WTC11 (cell line): ENCODE measurements at regions not wholly inside any gene's neighbourhood (a gene's known extent, or its start where the extent isn't known, plus 50 kb on each side); places are given as distances from the start of the nearest gene placed in this dataset.

Experiments
- CREM ChIP-seq: sonication (generic); formaldehyde crosslinking; IDR thresholded peaks from 2 replicates; pipeline ENCODE4 v1.8.1; 2022; ENCODE audit warnings: mild to moderate bottlenecking, missing genetic modification reagents, moderate library complexity
- ETV6 ChIP-seq: sonication (generic); formaldehyde crosslinking; IDR thresholded peaks from 2 replicates; pipeline ENCODE4 v1.8.1; 2022; ENCODE audit warnings: mild to moderate bottlenecking, missing genetic modification reagents
- SP1 ChIP-seq: sonication (generic); formaldehyde crosslinking; conservative IDR thresholded peaks from 2 replicates; pipeline ENCODE4 v1.8.1; 2022; ENCODE audit warnings: missing genetic modification reagents
- USF2 ChIP-seq: sonication (generic); formaldehyde crosslinking; IDR thresholded peaks from 2 replicates; pipeline ENCODE4 v1.8.1; 2023; ENCODE audit warnings: mild to moderate bottlenecking, missing genetic modification reagents, moderate library complexity
- ZNF121 ChIP-seq: sonication (generic); formaldehyde crosslinking; IDR thresholded peaks from 2 replicates; pipeline ENCODE4 v1.8.0; 2023; ENCODE audit warnings: missing genetic modification reagents
- ZNF232 ChIP-seq: sonication (generic); formaldehyde crosslinking; IDR thresholded peaks from 2 replicates; pipeline ENCODE4 v1.8.0; 2022; ENCODE audit warnings: mild to moderate bottlenecking, missing genetic modification reagents
- TF ChIP-seq, protein P1 (sequence below): fragments of 250-450 bp; sonication (Bioruptor Pico); IDR thresholded peaks from 2 replicates; pipeline ENCODE4 v2.1.2; 2022; ENCODE audit warnings: mild to moderate bottlenecking, moderate library complexity
- TF ChIP-seq, protein P2 (sequence below): fragments of 200-600 bp; IDR thresholded peaks from 2 replicates; pipeline ENCODE4 v1.8.0; 2022; ENCODE audit warnings: antibody characterized with exemption

DNA sequence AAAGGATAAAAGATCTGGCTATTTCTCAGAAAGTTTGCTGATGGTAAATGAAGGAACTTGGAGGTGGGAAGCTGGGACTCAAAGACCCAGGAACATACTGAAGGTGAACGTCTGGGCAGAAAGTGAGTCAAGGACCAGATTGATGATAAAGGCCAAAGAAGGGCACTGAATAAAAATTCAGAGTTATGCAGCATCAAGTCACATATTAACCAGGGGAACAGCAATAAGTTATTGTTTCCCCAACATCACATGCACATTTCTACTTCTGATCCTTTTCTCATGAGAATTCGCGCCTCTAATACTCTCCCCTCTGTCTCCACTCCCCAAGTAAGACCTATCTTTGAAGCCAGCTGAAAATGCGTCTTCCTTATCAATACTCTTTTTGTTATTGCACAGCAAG, 71.8 kb upstream of the SLC35F4 start:
- TF ChIP-seq SP1 (CRISPR knock-in tag) (no peak), ZNF232 (CRISPR knock-in tag) (no peak), ZNF121 (no peak), ETV6 (CRISPR knock-in tag) (no peak), CREM (CRISPR knock-in tag) (no peak), USF2 (CRISPR knock-in tag) (no peak)
- TF ChIP-seq, protein P1, sequence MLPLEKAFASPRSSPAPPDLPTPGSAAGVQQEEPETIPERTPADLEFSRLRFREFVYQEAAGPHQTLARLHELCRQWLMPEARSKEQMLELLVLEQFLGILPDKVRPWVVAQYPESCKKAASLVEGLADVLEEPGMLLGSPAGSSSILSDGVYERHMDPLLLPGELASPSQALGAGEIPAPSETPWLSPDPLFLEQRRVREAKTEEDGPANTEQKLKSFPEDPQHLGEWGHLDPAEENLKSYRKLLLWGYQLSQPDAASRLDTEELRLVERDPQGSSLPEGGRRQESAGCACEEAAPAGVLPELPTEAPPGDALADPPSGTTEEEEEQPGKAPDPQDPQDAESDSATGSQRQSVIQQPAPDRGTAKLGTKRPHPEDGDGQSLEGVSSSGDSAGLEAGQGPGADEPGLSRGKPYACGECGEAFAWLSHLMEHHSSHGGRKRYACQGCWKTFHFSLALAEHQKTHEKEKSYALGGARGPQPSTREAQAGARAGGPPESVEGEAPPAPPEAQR (CRISPR knock-in tag), result no peak
- TF ChIP-seq, protein P2, sequence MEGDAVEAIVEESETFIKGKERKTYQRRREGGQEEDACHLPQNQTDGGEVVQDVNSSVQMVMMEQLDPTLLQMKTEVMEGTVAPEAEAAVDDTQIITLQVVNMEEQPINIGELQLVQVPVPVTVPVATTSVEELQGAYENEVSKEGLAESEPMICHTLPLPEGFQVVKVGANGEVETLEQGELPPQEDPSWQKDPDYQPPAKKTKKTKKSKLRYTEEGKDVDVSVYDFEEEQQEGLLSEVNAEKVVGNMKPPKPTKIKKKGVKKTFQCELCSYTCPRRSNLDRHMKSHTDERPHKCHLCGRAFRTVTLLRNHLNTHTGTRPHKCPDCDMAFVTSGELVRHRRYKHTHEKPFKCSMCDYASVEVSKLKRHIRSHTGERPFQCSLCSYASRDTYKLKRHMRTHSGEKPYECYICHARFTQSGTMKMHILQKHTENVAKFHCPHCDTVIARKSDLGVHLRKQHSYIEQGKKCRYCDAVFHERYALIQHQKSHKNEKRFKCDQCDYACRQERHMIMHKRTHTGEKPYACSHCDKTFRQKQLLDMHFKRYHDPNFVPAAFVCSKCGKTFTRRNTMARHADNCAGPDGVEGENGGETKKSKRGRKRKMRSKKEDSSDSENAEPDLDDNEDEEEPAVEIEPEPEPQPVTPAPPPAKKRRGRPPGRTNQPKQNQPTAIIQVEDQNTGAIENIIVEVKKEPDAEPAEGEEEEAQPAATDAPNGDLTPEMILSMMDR, result no peak
